ENCODE measurements at regions not wholly inside any gene's neighbourhood (a gene's known extent, or its start where the extent isn't known, plus 50 kb on each side); places are given as distances from the start of the nearest gene placed in this dataset.

- Histone ChIP-seq H3K9me3 (no peaks in the 10 kb centered on the region), H3K4me3 (no peak overlapping the region), H3K27ac (no peak overlapping the region), H3K27me3 (no peaks in the 10 kb centered on the region), H3K36me3 (no peaks in the 10 kb centered on the region), H3K4me1 (peaks cover 4% of the 10 kb centered on the region)
- no peak for DNase-seq (ENCODE audit: extremely low spot score in 2 of 2)
- intact Hi-C loops (cut with DNase I): no loop called here
- TF ChIP-seq POLR2A (IDR thresholded peaks at IDR 0.05): no peak
- no peak for TF ChIP-seq CTCF (IDR thresholded peaks at IDR 0.05)
- no peak for TF ChIP-seq POLR2AphosphoS5 (IDR thresholded peaks at IDR 0.05; ENCODE audit: insufficient read depth in 1 of 2, low read depth in 1 of 2)
Observed at GRCh38 chr5:110258460-110259216, 467.8 kb downstream of the TMEM232 start.

GRCh38 chr5:110262749-110263148 lies 463.7 kb downstream of the TMEM232 start:
- intact Hi-C loops (cut with DNase I): no loop called here
- TF ChIP-seq POLR2AphosphoS5 (IDR thresholded peaks at IDR 0.05; ENCODE audit: insufficient read depth in 1 of 2, low read depth in 1 of 2): no peak
- no peak for TF ChIP-seq CTCF (IDR thresholded peaks at IDR 0.05)
- TF ChIP-seq POLR2A (IDR thresholded peaks at IDR 0.05): no peak
- DNase-seq (ENCODE audit: extremely low spot score in 2 of 2): no peak
- Histone ChIP-seq H3K27ac (no peak overlapping the region), H3K36me3 (no peaks in the 10 kb centered on the region), H3K4me1 (peaks cover 4% of the 10 kb centered on the region), H3K27me3 (no peaks in the 10 kb centered on the region), H3K4me3 (no peak overlapping the region), H3K9me3 (no peaks in the 10 kb centered on the region)

GRCh38 chr5:110264661-110265060 lies 461.8 kb downstream of the TMEM232 start:
- no peak for TF ChIP-seq POLR2AphosphoS5 (IDR thresholded peaks at IDR 0.05; ENCODE audit: insufficient read depth in 1 of 2, low read depth in 1 of 2)
- TF ChIP-seq CTCF (IDR thresholded peaks at IDR 0.05): no peak
- no peak for TF ChIP-seq POLR2A (IDR thresholded peaks at IDR 0.05)
- intact Hi-C loops (cut with DNase I): no loop called here

GRCh38 chr5:110265162-110265561 lies 461.3 kb downstream of the TMEM232 start:
- Histone ChIP-seq H3K27me3 (no peaks in the 10 kb centered on the region), H3K4me3 (no peak overlapping the region), H3K9me3 (no peaks in the 10 kb centered on the region), H3K4me1 (peaks cover 4% of the 10 kb centered on the region), H3K27ac (no peak overlapping the region), H3K36me3 (no peaks in the 10 kb centered on the region)
- TF ChIP-seq POLR2AphosphoS5 (IDR thresholded peaks at IDR 0.05; ENCODE audit: insufficient read depth in 1 of 2, low read depth in 1 of 2): no peak
- TF ChIP-seq CTCF (IDR thresholded peaks at IDR 0.05): no peak
- no peak for TF ChIP-seq POLR2A (IDR thresholded peaks at IDR 0.05)
- DNase-seq (ENCODE audit: extremely low spot score in 2 of 2): no peak
- intact Hi-C loops (cut with DNase I): no loop called here

More at GRCh38 chr5:110264661-110265060, 461.8 kb downstream of the TMEM232 start:
- DNase-seq (ENCODE audit: extremely low spot score in 2 of 2): no peak
- Histone ChIP-seq H3K4me1 (peaks cover 4% of the 10 kb centered on the region), H3K9me3 (no peaks in the 10 kb centered on the region), H3K36me3 (no peaks in the 10 kb centered on the region), H3K27ac (no peak overlapping the region), H3K4me3 (no peak overlapping the region), H3K27me3 (no peaks in the 10 kb centered on the region)

- Histone ChIP-seq H3K27me3 (no peaks in the 10 kb centered on the region), H3K4me1 (no peaks in the 10 kb centered on the region), H3K36me3 (no peaks in the 10 kb centered on the region), H3K9me3 (no peaks in the 10 kb centered on the region), H3K4me3 (no peak overlapping the region), H3K27ac (no peak overlapping the region)
- TF ChIP-seq CTCF (IDR thresholded peaks at IDR 0.05): no peak
- TF ChIP-seq POLR2A (IDR thresholded peaks at IDR 0.05): no peak
- TF ChIP-seq POLR2AphosphoS5 (IDR thresholded peaks at IDR 0.05; ENCODE audit: insufficient read depth in 1 of 2, low read depth in 1 of 2): no peak
- intact Hi-C loops (cut with DNase I): no loop called here
- DNase-seq (ENCODE audit: extremely low spot score in 2 of 2): no peak
Observed at GRCh38 chr5:110267714-110268113, 458.8 kb downstream of the TMEM232 start.
